ENCODE measurements at regions not wholly inside any gene's neighbourhood (a gene's known extent, or its start where the extent isn't known, plus 50 kb on each side); places are given as distances from the start of the nearest gene placed in this dataset.

DNA sequence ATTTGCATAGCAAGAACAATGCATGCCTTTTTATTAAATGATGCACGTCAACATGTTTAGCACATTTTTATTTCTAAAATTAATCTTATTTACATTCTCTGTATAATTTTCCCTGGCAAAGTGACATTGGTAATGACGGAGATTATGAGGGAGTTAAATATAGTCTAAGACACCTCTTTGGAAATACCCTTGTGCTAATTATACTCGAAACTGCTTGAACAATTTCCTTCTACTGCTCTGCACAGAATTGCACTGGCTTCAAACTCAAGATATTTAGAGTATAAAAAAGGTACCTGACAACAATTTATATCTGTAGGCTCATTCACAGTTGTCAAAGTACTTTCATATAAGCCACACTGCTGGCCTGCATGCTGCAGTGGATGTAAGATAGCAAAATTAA is 602.7 kb downstream of the NXPH1 start:
- H3K4me2 ChIP-seq (ENCODE audit: insufficient read depth, insufficient read length, low read length): no peak overlapping the region
- TF ChIP-seq, protein P1, sequence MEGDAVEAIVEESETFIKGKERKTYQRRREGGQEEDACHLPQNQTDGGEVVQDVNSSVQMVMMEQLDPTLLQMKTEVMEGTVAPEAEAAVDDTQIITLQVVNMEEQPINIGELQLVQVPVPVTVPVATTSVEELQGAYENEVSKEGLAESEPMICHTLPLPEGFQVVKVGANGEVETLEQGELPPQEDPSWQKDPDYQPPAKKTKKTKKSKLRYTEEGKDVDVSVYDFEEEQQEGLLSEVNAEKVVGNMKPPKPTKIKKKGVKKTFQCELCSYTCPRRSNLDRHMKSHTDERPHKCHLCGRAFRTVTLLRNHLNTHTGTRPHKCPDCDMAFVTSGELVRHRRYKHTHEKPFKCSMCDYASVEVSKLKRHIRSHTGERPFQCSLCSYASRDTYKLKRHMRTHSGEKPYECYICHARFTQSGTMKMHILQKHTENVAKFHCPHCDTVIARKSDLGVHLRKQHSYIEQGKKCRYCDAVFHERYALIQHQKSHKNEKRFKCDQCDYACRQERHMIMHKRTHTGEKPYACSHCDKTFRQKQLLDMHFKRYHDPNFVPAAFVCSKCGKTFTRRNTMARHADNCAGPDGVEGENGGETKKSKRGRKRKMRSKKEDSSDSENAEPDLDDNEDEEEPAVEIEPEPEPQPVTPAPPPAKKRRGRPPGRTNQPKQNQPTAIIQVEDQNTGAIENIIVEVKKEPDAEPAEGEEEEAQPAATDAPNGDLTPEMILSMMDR (conservative IDR thresholded peaks at IDR 0.05): no peak
- no peaks in the 10 kb centered on the region for H3K36me3 Mint-ChIP-seq (ENCODE audit: insufficient read depth in 1 of 3, low read depth in 3 of 3)

More for the DNA sequence above, 602.7 kb downstream of the NXPH1 start:
- Histone ChIP-seq H3K79me2 (ENCODE audit: insufficient read depth, low read length) (no peaks in the 10 kb centered on the region), H3K14ac (ENCODE audit: insufficient read depth, low read length) (no peak overlapping the region), H3K27me3 (ENCODE audit: insufficient read depth, low read length) (no peaks in the 10 kb centered on the region), H3K27ac (ENCODE audit: insufficient read length, low read depth, low read length) (no peak overlapping the region), H2AFZ (ENCODE audit: low read length) (no peak overlapping the region), H2BK5ac (ENCODE audit: insufficient read length, low read length) (no peak overlapping the region), H4K5ac (ENCODE audit: insufficient read length, low read depth, low read length) (no peak overlapping the region), H4K20me1 (ENCODE audit: control insufficient read depth, insufficient read depth, insufficient read length) (no peaks in the 10 kb centered on the region), H3T11ph (ENCODE audit: low read length) (no peak overlapping the region), H3K23ac (ENCODE audit: insufficient read length, low read depth, low read length) (no peak overlapping the region), H3K79me1 (ENCODE audit: insufficient read depth, low read depth, low read length, poor library complexity, severe bottlenecking) (no peaks in the 10 kb centered on the region), H3K4ac (ENCODE audit: low read depth, low read length) (no peak overlapping the region), H3K9ac (ENCODE audit: extremely low read depth, insufficient read length, low read length) (no peak overlapping the region), H2BK20ac (ENCODE audit: low read depth, low read length, poor library complexity, severe bottlenecking) (no peak overlapping the region), H2BK15ac (ENCODE audit: low read depth, low read length) (no peak overlapping the region), H2AK5ac (ENCODE audit: insufficient read length, low read length) (no peak overlapping the region), H3K23me2 (ENCODE audit: insufficient read length, low read depth, low read length, poor library complexity, severe bottlenecking) (no peaks in the 10 kb centered on the region), H2BK12ac (ENCODE audit: insufficient read length, low read depth, low read length) (no peak overlapping the region), H3K56ac (ENCODE audit: insufficient read length, low read depth, low read length) (no peak overlapping the region), H4K91ac (ENCODE audit: insufficient read length, low read depth, low read length) (no peak overlapping the region), H2BK120ac (ENCODE audit: low read depth, low read length, poor library complexity, severe bottlenecking) (no peak overlapping the region), H4K8ac (replicated peaks; ENCODE audit: insufficient read length, low read depth, low read length) (no peak overlapping the region), H3K9me3 (ENCODE audit: control insufficient read depth, low read depth, low read length) (no peaks in the 10 kb centered on the region), H3K18ac (ENCODE audit: insufficient read length, low read depth, low read length) (no peak overlapping the region), H3K4me1 (ENCODE audit: insufficient read depth, low read length) (no peaks in the 10 kb centered on the region; the same call in 1 of the 2 replicates)
- no peak for DNase-seq
- WGBS (ENCODE audit: extremely low coverage, insufficient read length, low lambda C conversion rate): no CpG with 5 or more reads among the region's 3 CpGs
- Mint-ChIP-seq H3K9me3 (no peaks in the 10 kb centered on the region), H3K27me3 (ENCODE audit: low read depth) (no peaks in the 10 kb centered on the region), H3K4me1 (peaks cover 0 to 6% of the 10 kb centered on the region in 2 experiments; a peak in 1 of 4 replicates), H3K4me3 (no peak overlapping the region), H3K27ac (no peak overlapping the region)

Measured in H9 (cell line).